BE2C (cell line): ENCODE measurements at regions not wholly inside any gene's neighbourhood (a gene's known extent, or its start where the extent isn't known, plus 50 kb on each side); places are given as distances from the start of the nearest gene placed in this dataset.

Experiments
- DNase-seq: peaks from one replicate; pipeline ENCODE4 v3.0.0-alpha.2; 2020
- H3K27me3 ChIP-seq: fragments of 250-450 bp; sonication (Bioruptor Pico); 2 replicates; pipeline ENCODE4 v1.5.1; 2020; ENCODE audit warnings: mild to moderate bottlenecking
- H3K36me3 ChIP-seq: fragments of 250-450 bp; sonication (Bioruptor Pico); 2 replicates; pipeline ENCODE4 v1.5.1; 2020; ENCODE audit warnings: mild to moderate bottlenecking
- H3K4me1 ChIP-seq: fragments of 250-450 bp; sonication (Bioruptor Pico); 2 replicates; pipeline ENCODE4 v1.5.1; 2020
- H3K4me3 ChIP-seq: 2 replicates; pipeline ENCODE4 v1.5.1; 2011; ENCODE audit warnings: low read depth, low read length
- H3K9me3 ChIP-seq: fragments of 250-450 bp; sonication (Bioruptor Pico); 2 replicates; pipeline ENCODE4 v1.5.1; 2020
- CTCF ChIP-seq: IDR thresholded peaks from 2 replicates; pipeline ENCODE4 v1.5.1; 2012; ENCODE audit warnings: mild to moderate bottlenecking, low read depth, low read length

- H3K9me3 ChIP-seq = no peaks in the 10 kb centered on the region
- H3K4me3 ChIP-seq = no peak overlapping the region
- no peaks in the 10 kb centered on the region for H3K4me1 ChIP-seq
- H3K36me3 ChIP-seq = no peaks in the 10 kb centered on the region
- H3K27me3 ChIP-seq = no peaks in the 10 kb centered on the region
- no peak for DNase-seq
- no peak for TF ChIP-seq CTCF
Measured at GRCh38 chr3:76438971-76439370, 600.9 kb upstream of the ROBO2 start.

GRCh38 chr3:76442374-76442915 is 597.5 kb upstream of the ROBO2 start:
- no peak for DNase-seq

GRCh38 chr3:76456322-76456721 is 583.6 kb upstream of the ROBO2 start:
- H3K4me3 ChIP-seq = no peak overlapping the region
- no peaks in the 10 kb centered on the region for H3K9me3 ChIP-seq
- no peak for DNase-seq
- TF ChIP-seq CTCF = no peak
- H3K36me3 ChIP-seq = no peaks in the 10 kb centered on the region
- no peaks in the 10 kb centered on the region for H3K27me3 ChIP-seq
- 0 out of 2 replicates have a peak, but pooled peaks cover 2% of the 10 kb centered on the region for H3K4me1 ChIP-seq

More at GRCh38 chr3:76442374-76442915, 597.5 kb upstream of the ROBO2 start:
- Histone ChIP-seq H3K27me3 (no peaks in the 10 kb centered on the region), H3K4me3 (no peak overlapping the region), H3K9me3 (no peaks in the 10 kb centered on the region), H3K36me3 (no peaks in the 10 kb centered on the region), H3K4me1 (no peaks in the 10 kb centered on the region)
- TF ChIP-seq CTCF = no peak

- H3K27me3 ChIP-seq = no peaks in the 10 kb centered on the region
- no peak for TF ChIP-seq CTCF
- H3K4me3 ChIP-seq = no peak overlapping the region
- DNase-seq = no peak
- no peaks in the 10 kb centered on the region; the same call in 1 of the 2 replicates for H3K4me1 ChIP-seq
- no peaks in the 10 kb centered on the region for H3K9me3 ChIP-seq
- no peaks in the 10 kb centered on the region for H3K36me3 ChIP-seq
Measured at GRCh38 chr3:76463501-76463900, 576.4 kb upstream of the ROBO2 start.

GRCh38 chr3:76470285-76470684 is 569.6 kb upstream of the ROBO2 start:
- no peaks in the 10 kb centered on the region for H3K27me3 ChIP-seq
- H3K36me3 ChIP-seq = no peaks in the 10 kb centered on the region
- H3K4me1 ChIP-seq = no peaks in the 10 kb centered on the region
- no peak overlapping the region for H3K4me3 ChIP-seq
- H3K9me3 ChIP-seq = no peaks in the 10 kb centered on the region
- TF ChIP-seq CTCF = no peak
- no peak for DNase-seq

GRCh38 chr3:76474632-76475031 is 565.3 kb upstream of the ROBO2 start:
- H3K4me3 ChIP-seq = no peak overlapping the region
- no peaks in the 10 kb centered on the region for H3K36me3 ChIP-seq

More at GRCh38 chr3:76474632-76475031, 565.3 kb upstream of the ROBO2 start:
- no peak for DNase-seq
- no peaks in the 10 kb centered on the region for H3K9me3 ChIP-seq
- no peaks in the 10 kb centered on the region for H3K27me3 ChIP-seq
- H3K4me1 ChIP-seq = no peaks in the 10 kb centered on the region
- TF ChIP-seq CTCF = no peak
